Ovary (tissue), 7 donors: ENCODE measurements at regions not wholly inside any gene's neighbourhood (a gene's known extent, or its start where the extent isn't known, plus 50 kb on each side); places are given as distances from the start of the nearest gene placed in this dataset.

ENCODE experiments used
- DNase-seq, 5 donors: peaks; one replicate each; pipeline ENCODE4 v3.0.0-alpha.2; 2019 to 2020
- H3K27ac ChIP-seq, 2 donors: fragments of 200-600 bp; one replicate each; pipeline versions ENCODE4 v1.5.1 to v1.8.0; 2019 to 2022
- H3K27me3 ChIP-seq: fragments of 200-600 bp; one replicate; pipeline ENCODE4 v1.8.0; 2022
- H3K36me3 ChIP-seq: fragments of 200-600 bp; sonication (generic); one replicate; pipeline ENCODE4 v1.5.1; 2019
- H3K4me1 ChIP-seq: one replicate; pipeline ENCODE4 v1.8.1; 2013; ENCODE audit warnings: mild to moderate bottlenecking, moderate library complexity; ENCODE audit not compliant: insufficient read depth
- H3K4me3 ChIP-seq: fragments of 200-600 bp; sonication (generic); one replicate; pipeline ENCODE4 v1.5.1; 2017
- H3K9me3 ChIP-seq, 2 donors: fragments of 200-600 bp in 1 of 2; sonication (generic) in 1 of 2; one replicate each; pipeline versions ENCODE4 v1.5.1 to v1.8.1; 2013 to 2019; ENCODE audit warnings: mild to moderate bottlenecking in 1 of 2, moderate library complexity in 1 of 2
- EP300 ChIP-seq: sonication (generic); formaldehyde crosslinking; IDR thresholded peaks from one replicate; pipeline ENCODE4 v1.6.1; 2017; ENCODE audit warnings: antibody characterized with exemption
- POLR2A ChIP-seq: fragments of 450-650 bp; IDR thresholded peaks from one replicate; pipeline ENCODE4 v1.6.1; 2017; ENCODE audit warnings: antibody characterized with exemption, mild to moderate bottlenecking, moderate library complexity
- WGBS, 3 donors: extraction: QIAGEN DNeasy Blood & Tissue Kit in 1 of 3; methylation state at CpG; one replicate each; pipeline versions ENCODE4 v1.1.5 to v1.1.7; 2013 to 2017; 5-methylcytosine and 5-hydroxymethylcytosine counted together
- intact Hi-C, 4 donors: fragments of 100-400 bp; cut with DNase I; formaldehyde crosslinking; loops; one replicate each; pipeline versions ENCODE4 v1.11.0 to v1.15.1; 2022 to 2023
- TF ChIP-seq, protein P1 (sequence below), 3 donors: fragments of 450-650 bp in 2 of 3; fragments of 200-600 bp in 1 of 3; IDR thresholded peaks; one replicate each; pipeline versions ENCODE4 v1.5.1 to v1.8.0; 2016 to 2022; ENCODE audit warnings: antibody characterized with exemption in 3 of 3, mild to moderate bottlenecking in 1 of 3
- donor health status: DM: no; HTN: no; CAD: no; lungs with moderate emphysema.
- donor health status: DM: no; HTN: no; CAD: no.
- donor health status: Bipolar disorder and iron deficiency.
- donor health status: DM: no; HTN: no; CAD: no.
- donor health status: DM: yes; HTN: yes; CAD: no.

DNA sequence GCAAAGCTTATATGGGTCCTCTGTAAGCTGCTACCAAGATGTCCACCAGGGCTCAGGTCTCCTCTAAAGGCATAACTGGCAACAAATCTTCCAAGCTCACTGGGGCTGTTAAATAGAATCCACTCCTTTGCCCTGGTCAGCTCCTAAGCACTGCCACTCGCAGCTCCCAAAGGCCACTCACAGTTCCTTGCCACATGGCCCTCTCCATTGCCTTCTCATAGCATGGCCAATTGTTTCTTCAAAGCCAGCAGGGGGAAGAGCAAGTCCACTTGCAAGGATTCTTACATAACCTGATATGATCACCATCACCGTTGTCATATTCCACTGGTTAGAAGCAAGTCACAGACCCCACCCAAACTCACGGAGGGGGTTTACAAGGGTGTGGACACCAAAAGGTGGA, 199.5 kb downstream of the SUCLA2 start:
- Histone ChIP-seq H3K27me3 (no peaks in the 10 kb centered on the region), H3K4me1 (no peaks in the 10 kb centered on the region), H3K9me3 (no peaks in the 10 kb centered on the region), H3K4me3 (no peak overlapping the region), H3K36me3 (no peaks in the 10 kb centered on the region), H3K27ac (no peak overlapping the region)
- 91 to 95% (median 94%) methylated on average over 3 of the region's 3 CpGs for WGBS, 3 donors
- intact Hi-C loops: no loop called here
- no peak for DNase-seq
- no peak for TF ChIP-seq EP300
- TF ChIP-seq, protein P1, sequence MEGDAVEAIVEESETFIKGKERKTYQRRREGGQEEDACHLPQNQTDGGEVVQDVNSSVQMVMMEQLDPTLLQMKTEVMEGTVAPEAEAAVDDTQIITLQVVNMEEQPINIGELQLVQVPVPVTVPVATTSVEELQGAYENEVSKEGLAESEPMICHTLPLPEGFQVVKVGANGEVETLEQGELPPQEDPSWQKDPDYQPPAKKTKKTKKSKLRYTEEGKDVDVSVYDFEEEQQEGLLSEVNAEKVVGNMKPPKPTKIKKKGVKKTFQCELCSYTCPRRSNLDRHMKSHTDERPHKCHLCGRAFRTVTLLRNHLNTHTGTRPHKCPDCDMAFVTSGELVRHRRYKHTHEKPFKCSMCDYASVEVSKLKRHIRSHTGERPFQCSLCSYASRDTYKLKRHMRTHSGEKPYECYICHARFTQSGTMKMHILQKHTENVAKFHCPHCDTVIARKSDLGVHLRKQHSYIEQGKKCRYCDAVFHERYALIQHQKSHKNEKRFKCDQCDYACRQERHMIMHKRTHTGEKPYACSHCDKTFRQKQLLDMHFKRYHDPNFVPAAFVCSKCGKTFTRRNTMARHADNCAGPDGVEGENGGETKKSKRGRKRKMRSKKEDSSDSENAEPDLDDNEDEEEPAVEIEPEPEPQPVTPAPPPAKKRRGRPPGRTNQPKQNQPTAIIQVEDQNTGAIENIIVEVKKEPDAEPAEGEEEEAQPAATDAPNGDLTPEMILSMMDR (IDR thresholded peaks at IDR 0.05): no peak
- TF ChIP-seq POLR2A: no peak

DNA sequence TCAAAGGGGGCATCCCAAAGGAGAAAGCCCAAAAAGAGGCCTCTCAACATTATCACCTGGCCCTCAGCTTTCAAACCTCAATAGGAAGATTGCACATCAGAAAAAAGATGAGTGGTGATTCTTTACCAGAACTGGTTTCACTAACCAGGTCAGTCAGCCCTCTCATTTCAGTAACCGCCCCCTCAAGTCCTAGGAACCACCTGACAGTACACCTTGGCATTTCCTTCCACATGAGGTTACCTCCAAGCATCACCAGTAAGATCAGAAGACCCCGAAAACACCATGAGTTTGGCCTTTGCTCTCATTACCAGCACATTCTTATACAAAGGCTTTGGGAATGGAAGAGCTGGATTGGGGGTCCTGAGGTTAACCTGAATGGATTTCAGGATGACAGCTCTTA, 200.5 kb downstream of the SUCLA2 start:
- Histone ChIP-seq H3K9me3 (no peaks in the 10 kb centered on the region), H3K4me1 (no peaks in the 10 kb centered on the region), H3K27me3 (no peaks in the 10 kb centered on the region), H3K36me3 (no peaks in the 10 kb centered on the region), H3K27ac (no peak overlapping the region), H3K4me3 (no peak overlapping the region)
- 76 to 94% (median 93%) methylated on average over 2 of the region's 2 CpGs for WGBS, 3 donors
- TF ChIP-seq EP300 (no peak), POLR2A (no peak)
- TF ChIP-seq, protein P1 (IDR thresholded peaks at IDR 0.05): no peak
- intact Hi-C loops: no loop called here
- DNase-seq: no peak

DNA sequence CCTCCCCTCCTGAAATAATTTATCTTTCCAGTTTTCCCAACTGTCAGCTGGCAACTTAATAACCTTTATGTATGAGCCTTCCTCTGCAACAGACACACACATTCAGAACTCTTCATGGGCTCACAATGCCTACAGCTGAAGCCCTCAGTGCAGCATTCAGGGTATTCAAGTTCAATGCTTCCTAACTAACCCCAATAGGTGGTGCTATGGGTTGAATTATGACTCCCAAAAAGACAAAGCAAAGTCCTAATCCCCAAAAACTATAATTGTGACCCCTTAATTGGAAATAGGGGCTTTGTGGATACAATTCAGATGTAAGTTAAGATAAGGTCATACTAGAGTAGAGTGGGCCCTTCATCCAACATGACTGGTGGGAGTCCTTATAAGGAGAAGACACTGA, 202.2 kb downstream of the SUCLA2 start:
- intact Hi-C loops: no loop called here
- TF ChIP-seq EP300 (no peak), POLR2A (no peak)
- TF ChIP-seq, protein P1 (IDR thresholded peaks at IDR 0.05): no peak
- Histone ChIP-seq H3K36me3 (no peaks in the 10 kb centered on the region), H3K27ac (no peak overlapping the region), H3K27me3 (no peaks in the 10 kb centered on the region), H3K4me1 (no peaks in the 10 kb centered on the region), H3K9me3 (no peaks in the 10 kb centered on the region), H3K4me3 (no peak overlapping the region)
- no peak for DNase-seq

DNA sequence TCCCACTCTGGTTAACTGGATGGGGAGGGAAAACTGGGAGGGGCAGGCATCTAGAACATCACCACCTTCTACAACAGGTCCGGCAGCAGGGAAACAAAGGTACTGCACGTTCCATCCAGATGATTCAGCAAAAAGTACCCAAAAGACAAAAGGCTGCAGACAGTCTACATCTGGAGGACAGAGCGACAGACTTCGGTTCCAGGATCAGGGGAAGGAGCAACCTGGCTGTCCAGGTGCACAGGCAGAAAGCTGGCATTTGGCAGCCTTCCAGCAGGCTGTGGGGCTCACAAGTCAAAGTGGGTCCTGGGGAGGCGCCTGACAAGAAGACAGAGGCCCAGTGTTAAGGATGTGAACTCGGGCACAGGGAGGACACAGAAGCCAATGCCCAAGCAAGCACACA, 202.9 kb downstream of the SUCLA2 start:
- H3K27me3 ChIP-seq: no peaks in the 10 kb centered on the region
- 72 to 82% (median 77%) methylated on average over 6 of the region's 6 CpGs for WGBS, 3 donors
- intact Hi-C loops: no loop called here

More for the DNA sequence above, 202.9 kb downstream of the SUCLA2 start:
- H3K4me1 ChIP-seq: no peaks in the 10 kb centered on the region
- H3K36me3 ChIP-seq: no peaks in the 10 kb centered on the region
- TF ChIP-seq POLR2A (no peak), EP300 (no peak)
- TF ChIP-seq, protein P1 (IDR thresholded peaks at IDR 0.05): no peak
- no peak for DNase-seq
- H3K27ac ChIP-seq: no peak overlapping the region
- H3K4me3 ChIP-seq: no peak overlapping the region
- H3K9me3 ChIP-seq: no peaks in the 10 kb centered on the region
